NT2/D1 (cell line): ENCODE measurements at regions not wholly inside any gene's neighbourhood (a gene's known extent, or its start where the extent isn't known, plus 50 kb on each side); places are given as distances from the start of the nearest gene placed in this dataset.

Experiments used
- YY1 ChIP-seq: IDR thresholded peaks from 2 replicates; pipeline ENCODE4 v1.6.1; 2011; ENCODE audit not compliant: insufficient read length, insufficient read depth
- ZNF274 ChIP-seq: IDR thresholded peaks from 2 replicates; pipeline ENCODE4 v1.6.1; 2011; ENCODE audit warnings: mild to moderate bottlenecking, low read depth, low read length

DNA sequence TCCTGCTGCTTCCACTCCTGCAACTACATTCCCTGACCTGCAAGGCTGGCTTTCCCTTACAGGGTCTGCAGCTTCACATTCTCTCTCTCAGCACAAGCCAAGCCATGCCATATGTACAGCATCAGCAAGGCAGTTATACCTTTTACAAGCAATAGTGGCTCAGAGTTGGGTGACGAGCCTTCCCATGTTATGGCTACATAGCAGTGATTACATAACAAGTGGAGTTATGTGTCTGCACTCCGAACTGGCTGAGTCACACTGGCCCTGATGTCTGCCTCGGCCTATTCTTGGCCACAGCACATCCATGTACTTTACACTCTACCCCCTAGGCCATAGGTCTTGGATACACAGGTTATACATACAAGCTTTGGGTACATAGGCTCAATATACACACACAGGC, 52.0 kb upstream of the SNCAIP start:
- TF ChIP-seq ZNF274 (no peak), YY1 (no peak)
